NOMO-1 treated with DMSO at 0.1 percent for 48 hours (cell line): ENCODE measurements at regions not wholly inside any gene's neighbourhood (a gene's known extent, or its start where the extent isn't known, plus 50 kb on each side); places are given as distances from the start of the nearest gene placed in this dataset.

ENCODE experiments used
- DNase-seq: peaks from one replicate; lab custom pipeline; 2025; ENCODE audit not compliant: unreplicated experiment; lab: John Stamatoyannopoulos, UW

DNA sequence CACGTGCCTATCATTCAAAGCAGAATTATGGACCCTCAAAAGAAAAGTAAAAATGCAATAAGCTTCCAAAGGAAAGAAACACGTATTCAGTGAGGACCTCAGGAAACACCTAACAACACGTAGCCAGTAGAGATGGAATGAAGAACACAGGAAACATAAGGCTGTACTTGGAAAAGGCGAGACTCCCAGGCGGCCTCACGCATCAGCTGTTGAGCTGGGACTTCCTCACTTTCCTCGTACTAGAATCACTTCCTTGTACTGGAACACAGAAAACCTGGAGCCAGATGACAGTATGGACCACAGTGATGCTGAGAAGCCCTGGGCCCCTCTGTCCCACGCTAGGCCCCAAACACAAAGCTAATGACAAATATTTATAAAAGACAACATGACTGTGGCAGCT is 94.4 kb upstream of the BACE2 start:
- DNase-seq, result no peak

DNA sequence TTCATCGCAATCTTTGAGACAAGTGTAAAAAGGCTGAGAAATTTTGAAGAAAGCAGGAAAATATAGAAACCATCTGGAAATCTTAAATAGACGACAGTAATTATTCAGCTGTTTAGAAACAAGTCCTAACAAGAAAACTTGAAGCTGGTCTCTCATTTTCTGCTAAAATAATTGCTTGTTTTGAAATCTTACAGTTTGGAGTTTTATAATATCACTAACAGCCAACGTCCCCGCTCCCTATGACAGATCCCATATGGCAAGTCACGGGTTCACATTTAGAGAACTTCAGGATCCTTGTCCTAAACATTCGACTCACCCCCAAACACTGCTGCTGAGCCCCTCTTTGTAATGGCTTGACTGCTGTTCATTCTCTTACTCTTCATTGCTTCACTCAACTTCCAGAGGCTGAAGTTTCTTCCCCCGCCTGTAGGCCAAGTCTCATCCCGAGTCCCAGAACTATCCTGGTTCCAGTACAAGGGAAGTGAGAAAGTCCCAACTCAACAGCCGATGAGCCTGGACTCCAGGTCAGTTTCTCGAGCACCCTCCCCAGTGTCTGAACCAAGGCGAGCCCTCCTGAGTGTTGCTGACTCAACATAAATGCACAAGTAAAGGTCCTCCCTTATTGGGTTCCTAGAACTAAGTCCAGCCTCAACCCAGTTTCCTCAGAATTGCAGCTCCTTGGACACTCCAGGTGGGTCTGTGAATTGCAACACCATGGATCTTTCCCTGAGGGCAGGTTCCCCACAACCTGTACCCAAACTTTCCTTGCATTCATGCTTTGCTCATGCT is 93.4 kb upstream of the BACE2 start:
- no peak for DNase-seq

DNA sequence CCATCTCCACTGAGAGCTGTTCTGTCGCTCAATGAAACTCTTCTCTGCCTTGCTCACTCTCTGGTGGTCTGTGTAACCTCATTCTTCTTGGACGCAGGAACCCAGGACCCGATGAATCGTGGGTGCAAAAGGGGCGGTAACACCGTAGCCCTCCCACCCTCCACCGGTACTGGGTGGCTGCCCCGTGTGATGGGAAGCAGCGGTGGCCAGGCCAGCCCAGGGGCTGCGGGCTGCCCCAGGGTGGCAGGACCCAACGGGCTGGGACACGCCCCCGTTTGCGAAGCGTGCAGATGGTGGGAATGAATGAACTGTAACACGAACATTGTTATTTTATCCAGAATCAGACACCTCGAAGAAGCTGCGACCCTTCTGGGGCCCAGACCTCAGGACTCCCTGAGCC is 92.3 kb upstream of the BACE2 start:
- DNase-seq, result no peak

DNA sequence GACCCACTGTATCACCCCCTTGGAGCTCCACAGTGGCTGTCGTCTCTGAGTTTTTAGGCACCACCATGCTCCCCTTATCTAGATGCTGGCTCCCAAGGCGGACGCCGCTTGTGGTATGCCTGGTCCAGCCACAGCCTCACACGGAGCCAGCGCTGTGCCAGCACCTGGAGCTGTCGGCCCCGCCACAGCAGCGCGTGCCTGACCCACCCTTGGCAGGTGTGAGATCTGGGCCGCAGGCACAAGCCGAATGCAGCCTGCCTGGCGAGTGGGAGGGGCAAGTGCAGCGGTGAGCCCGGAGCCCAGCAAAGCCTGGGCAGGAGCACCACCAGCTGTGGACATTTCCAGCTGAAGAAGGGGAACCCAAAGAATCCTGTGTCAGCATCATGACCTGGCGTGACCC is 91.9 kb upstream of the BACE2 start:
- DNase-seq, result no peak

DNA sequence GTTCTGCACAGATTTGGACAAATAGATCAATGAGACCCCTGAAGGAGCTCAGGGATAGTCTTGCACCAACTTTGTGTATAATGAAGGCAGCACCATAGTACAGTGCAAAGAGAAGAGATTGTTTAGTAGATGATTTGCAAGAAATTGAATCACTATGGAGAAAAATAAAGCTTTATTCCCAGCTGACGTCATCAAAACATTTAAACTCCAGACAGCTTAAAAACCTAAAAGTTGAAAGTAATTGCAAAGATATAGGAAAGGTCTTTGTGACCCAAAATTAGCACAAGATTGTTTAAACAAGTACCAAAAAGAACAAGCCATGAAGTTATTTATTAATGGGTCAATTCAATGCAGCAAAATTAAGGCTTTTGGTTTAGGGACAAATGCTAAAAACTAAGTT is 88.8 kb upstream of the BACE2 start:
- DNase-seq, result no peak

DNA sequence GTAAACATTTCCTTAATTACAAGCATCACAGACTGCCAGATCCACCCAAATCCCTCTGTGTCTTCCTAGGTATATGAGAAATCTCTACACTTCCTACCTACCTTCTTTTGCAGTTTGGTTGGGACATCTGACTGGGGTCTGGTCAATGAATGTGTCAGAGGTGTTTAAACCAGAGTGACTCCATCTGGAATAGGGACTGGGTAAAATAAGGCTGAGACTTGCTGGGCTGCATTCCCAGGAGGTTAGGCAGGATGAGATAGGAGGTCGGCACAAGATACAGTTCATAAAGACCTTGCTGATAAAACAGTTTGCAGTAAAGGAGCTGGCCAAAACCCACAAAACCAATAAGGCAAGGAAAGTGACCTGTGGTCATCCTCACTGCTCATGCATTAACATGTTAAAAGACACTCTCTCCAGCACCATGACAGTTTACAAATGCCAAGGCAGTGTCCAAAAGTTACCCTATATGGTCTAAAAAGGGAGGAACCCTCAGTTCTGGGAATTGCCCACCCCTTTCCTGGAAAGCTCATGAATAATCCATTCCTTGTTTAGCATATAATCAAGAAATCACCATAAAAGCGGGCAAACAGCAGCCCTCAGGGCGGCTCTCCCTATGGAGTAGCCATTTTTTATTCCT is 87.4 kb upstream of the BACE2 start:
- no peak for DNase-seq

DNA sequence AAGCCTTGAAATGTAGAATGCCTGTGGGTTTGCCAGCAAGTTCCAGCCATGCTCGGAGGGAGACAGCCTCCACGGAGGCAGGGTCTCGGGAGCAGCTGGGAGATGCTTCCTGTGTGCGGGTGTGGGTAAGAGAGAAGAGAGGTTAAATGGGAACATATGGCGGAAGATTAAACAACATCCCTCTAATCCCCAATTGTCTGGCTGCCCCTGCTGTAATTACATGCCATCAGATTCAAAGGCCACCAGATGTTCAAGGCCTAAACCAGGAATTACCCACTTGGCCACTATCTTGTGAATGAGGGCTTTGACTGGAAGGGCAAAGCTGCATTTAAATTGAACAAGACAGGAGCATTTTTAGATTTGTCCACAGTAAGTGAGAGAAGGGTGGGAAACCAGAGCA is 81.4 kb upstream of the BACE2 start:
- no peak for DNase-seq

DNA sequence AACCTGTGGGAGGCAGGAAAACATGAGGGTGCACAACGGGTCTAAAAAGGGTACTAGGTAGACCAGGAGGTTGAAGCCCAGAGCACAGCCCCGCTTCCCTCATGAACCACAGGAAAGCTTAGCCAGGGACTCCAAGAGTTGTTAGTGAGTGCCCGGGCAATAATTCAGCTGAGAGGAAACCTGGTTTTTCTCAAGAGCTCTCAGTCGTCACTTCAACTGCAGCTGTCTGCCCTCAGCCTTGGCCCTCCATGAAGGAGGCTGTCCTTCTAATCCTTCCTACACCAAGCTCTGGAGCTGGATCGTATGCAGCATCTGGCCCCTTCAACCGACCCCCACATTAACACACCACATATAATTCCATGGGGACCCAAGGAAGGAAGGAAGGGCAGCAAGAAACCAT is 77.0 kb upstream of the BACE2 start:
- no peak for DNase-seq

DNA sequence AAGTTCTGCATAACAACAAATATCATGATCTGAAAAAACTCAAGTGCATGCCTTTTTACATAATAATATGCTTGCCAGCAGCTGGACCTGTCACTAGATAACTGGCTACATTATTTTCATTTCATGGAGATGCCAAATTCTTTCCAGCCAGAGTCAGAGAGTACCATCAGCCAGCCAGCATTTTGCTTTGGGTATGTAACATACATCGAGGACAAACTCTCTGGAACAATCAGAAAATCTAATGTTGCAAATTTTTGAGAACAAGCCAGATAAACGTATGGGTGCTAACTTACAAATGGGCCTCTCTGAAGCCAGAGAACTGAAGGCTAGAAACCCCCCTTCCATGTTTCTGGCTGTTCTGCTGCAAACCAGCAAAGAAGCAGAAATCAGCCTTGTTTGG is 76.3 kb upstream of the BACE2 start:
- no peak for DNase-seq

DNA sequence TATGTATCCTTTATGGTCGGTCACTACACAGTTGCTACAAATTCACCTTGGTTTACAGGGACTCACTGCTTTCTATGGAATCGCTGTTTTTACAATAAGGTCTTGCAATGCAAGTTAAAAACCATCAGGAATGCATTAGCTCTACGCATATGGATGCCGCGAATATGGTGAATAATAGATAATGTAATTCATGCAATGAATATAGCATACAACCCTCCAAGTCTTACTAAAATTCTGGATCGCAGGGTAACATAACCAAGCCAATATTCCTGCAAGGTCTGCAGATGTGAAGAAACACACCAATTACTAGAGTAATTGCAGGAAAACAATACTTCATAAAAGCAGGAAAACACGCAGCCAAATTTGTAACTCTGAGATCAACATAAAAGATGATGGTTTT is 75.6 kb upstream of the BACE2 start:
- no peak for DNase-seq

DNA sequence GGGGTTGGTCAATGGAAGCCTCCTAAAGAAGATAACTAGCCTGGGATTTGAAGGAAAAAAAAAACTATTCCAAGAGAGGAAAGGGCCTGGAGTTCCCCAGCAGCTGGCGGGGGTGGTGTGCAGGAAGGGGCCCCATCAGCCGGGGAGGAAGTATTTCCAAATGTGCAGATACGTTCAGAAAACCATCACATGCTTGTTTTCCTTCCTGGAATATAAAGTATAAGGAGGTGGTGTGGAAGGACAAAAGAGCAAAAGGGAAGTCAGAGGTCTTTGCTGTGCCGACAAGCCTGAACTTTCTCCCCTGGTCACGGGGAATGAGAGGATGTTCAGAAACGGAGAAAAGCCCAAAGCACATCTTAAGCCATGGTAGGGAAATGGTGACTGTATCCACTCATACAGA is 72.0 kb upstream of the BACE2 start:
- no peak for DNase-seq

DNA sequence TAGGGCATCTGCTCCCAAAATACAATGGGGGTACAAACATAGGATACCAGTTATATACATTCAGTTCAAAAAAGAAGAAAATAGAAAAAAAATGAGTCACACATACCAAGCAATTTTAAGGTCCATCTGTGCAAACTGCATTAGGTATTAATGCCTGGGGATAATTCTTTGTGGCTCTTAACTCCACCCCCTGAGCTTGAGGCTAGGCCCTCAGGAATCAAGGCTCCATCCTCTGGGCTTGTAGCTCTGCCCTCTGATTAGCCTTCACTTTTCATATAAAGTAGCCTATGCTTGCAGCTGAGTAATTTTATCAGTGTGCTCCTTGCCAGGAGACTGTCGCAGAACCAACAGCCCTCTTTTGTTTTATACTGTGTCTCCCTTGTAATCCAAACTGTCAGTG is 69.9 kb upstream of the BACE2 start:
- DNase-seq, result no peak

DNA sequence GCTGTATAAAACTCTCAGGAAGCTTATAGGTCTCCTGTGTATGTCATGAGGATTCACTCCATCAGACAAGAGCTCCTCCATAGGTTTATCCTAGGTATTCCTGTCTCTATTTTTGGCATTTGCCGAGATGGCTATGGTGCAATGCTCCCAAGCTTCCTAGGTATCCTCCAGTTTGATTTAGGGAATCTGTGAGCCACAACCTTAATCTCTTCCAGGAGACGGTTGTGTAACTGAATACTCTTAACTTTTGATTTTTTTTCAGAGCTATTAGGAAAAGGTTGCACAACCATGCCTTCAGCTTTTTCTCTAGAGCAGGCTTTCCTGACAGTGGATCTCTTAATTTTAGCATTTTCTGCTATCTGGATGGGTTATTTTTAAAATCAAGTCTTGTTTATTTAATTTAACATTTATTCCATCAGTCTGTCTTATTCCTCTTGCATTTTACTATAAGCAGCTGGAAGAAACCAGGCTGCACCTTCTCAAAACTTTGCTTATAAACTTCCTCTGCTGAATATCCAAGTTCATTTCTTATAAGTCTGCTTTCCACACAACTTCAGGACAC is 69.4 kb upstream of the BACE2 start:
- no peak for DNase-seq

DNA sequence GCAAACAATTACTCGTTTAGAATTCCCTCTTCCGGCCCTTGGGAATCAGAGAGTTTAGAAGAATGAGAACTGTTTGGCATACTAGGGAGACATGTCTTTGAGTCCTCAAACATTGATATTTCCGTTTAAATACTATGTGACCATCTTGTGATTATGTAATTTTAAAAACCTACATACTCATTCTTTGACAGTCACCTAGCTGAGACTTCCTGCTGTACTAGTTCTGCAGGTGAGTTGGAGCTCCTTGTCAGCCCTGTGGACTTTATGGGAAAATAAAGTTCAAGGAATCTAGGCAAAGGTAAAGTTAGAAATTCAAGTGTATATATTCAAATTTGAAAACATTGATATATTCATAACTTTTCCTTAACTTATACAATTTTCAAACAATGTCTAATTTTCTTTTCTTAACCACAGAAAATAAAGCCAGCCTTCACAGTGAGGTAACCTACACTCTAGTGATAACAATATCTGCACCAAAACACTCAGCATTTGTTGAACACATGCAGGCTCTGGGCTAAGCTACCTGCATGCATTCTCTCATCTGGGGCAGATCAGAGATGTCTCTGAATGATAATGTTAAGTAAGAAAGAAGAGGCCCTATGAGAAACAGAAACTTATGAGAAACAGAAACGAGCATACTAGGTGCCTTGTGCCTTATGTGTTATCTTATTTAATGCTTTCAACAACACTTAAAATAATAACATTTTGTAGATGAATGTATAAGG is 67.0 kb upstream of the BACE2 start:
- DNase-seq, result no peak

DNA sequence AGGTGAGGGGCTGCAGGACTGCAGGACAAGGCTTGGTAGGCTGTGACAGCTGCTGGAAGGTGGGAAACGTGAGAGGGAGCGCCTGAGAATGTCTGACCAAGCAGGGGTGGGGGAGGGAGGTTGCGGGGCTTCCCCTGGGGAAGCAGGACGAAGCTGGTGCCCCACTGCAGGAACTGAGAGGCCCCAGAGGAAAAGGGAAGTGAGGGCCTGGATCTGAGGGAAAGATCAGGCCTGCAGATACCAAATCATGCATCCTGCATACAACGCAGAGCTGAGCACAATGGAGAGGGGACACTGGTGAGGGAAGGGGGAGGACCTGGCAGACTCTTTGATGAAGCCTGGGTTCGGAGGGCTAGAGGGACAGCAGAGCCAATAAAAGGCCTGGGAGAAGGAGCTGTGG is 65.7 kb upstream of the BACE2 start:
- DNase-seq, result no peak

DNA sequence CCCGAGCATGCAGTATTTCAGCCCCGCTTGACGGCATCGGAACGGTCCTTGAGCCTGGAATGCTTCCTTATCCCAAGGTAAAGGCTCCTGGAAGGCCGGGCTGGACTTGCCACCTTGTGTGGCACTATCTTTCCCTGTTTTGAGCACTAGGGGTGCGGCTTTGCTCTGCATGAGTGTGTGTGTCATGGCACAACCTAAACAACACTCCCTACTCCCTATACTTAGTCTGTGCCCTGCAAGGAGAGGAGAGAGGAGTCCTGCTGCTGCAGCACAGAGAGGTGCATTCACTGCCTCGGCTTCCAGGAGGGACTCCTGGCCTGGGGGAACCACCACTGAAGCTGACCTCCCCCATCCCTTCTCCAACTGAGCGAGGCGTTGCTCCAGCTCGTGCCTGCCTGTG is 60.4 kb upstream of the BACE2 start:
- no peak for DNase-seq

DNA sequence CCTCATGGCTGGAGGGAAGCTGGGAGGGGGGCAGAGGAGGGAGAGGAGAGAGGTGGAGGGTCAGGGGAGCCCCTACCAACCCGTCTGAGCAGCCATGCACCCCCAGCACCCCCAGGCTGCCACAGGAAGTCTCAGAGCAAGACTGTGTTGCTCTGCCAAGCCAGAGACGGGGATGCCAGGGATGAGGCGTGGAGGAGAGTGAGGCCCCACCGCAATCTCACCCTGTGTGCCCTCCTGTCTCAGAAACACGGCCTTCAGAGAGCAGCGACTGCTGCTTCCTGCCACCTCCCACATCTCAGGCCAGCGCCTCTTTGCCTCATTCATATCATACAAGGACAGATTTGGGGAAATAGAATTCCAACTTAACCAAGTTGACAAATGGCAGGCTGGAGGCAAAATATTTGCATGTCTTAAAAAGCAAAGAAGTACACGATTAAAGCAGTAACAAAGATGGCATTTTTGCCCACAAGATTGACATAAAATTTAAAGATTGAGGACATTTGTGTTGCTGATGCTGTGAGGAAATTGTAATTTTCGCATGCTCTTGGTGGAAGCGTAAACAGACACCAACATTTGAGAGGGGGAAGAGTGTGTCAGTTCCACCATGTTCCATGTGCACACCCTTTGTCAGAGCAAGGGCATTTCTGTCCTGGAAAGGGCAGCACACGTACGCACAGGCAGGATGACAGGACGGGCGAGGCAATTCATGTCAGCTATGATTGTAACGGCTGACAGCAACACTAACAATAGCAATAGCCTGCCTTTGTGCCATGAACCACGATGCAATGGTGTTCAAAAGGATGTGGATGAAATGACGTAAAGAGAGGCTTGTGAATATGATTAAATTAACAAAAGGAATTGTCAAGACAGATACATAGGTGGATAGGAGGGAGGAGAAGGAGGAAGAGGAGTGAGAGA is 59.0 kb upstream of the BACE2 start:
- DNase-seq, result no peak

DNA sequence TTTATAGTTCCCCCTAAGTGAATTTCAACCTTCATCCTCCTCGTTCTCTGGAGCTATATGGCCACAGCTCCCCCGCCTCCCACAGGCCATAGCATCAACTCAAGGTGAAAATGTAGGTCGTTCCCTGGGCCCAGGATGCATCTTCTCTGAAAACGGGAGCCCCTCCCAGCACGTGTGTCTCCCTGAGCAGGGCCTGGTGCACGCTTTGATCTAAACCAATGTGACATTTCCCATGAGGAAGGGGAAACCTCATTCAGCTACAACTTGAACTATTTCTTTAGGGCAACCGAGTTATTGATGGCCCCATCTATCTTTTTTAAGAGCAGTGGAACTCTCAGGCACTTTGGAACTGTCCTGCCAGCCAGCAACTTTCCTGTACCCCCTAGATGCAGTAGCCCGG is 57.8 kb upstream of the BACE2 start:
- no peak for DNase-seq

DNA sequence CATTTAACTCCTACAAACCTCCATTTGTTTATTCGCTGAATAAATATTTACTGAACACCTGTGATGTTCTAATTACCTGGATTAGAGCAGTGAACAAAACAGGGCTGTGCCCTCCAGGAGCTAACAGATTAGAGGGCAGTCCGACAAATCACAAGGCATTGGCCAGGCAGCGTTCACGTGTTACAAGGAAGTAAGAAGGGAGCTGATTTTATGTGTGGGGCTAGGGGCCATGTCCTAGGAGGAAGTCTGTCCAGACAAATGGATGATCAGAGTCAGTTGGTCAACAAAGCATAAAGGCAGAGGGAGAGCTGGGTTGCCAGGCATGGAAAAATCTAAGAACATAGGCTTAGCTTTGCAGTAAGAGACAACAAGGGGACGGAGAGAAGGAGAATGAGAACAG is 57.3 kb upstream of the BACE2 start:
- DNase-seq, result no peak

DNA sequence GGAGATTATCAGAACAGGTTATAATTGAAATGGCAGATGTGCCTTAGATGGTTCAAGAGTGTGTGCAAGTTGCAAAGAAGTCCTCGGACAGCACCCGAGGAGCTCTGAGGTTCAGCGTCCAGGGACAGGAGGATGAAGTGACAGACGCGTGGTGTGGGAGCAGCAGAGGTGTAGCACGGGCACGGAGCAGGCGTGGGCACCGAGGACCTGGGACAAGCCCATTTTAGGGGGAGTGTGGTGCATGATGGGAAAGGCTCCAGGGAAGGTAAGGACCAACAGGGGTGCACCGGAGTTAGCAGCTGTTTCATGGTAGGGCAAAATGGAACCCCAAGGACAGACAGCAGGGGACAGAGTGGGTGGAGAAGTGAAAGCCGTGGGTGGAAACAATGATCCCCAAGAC is 56.3 kb upstream of the BACE2 start:
- DNase-seq, result no peak
